Transverse colon (tissue), 4 donors: ENCODE measurements at regions not wholly inside any gene's neighbourhood (a gene's known extent, or its start where the extent isn't known, plus 50 kb on each side); places are given as distances from the start of the nearest gene placed in this dataset.

ENCODE experiments used
- CTCF ChIP-seq, 5 experiments: fragments of 200-600 bp in 3 of 5; fragments of 450-650 bp in 2 of 5; sonication (generic) in 3 of 5; IDR thresholded peaks; 1 replicate in 2 of 5; 2 replicates in 3 of 5; pipeline ENCODE4 v1.5.1; 2016 to 2017; ENCODE audit warnings: antibody characterized with exemption in 5 of 5, inconsistent platforms in 3 of 5, mild to moderate bottlenecking in 2 of 5, moderate library complexity in 1 of 5
- POLR2A ChIP-seq: fragments of 450-650 bp; IDR thresholded peaks from one replicate; pipeline ENCODE4 v1.6.1; 2016; ENCODE audit warnings: antibody characterized with exemption, mild to moderate bottlenecking, moderate library complexity
- POLR2AphosphoS5 ChIP-seq, 3 donors: sonication (generic); formaldehyde crosslinking; IDR thresholded peaks; one replicate each; pipeline ENCODE4 v1.6.1; 2016; ENCODE audit warnings: antibody characterized with exemption in 3 of 3

DNA sequence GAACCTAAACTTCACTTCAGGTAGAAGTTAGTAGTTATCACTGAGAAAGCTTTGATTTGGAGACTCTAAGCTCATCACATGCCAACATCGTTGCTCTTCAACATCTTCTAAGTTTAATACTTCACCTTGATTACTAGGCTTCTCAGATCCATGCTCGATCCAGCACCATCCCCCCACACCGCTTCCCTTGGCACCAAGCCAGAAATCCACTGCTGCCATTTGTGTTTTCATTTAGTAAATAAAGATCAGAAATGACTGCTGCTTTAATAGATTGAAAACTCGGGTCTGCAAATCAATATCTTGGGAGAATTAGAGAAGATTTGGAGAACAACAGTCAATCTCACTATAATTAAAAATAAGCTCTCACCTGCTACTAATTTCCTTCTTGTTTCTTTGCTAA is 214.7 kb upstream of the NR4A3 start:
- no peak for TF ChIP-seq CTCF (IDR thresholded peaks at IDR 0.05)
- no peak for TF ChIP-seq POLR2A
- no peak for TF ChIP-seq POLR2AphosphoS5 (IDR thresholded peaks at IDR 0.05)
